ENCODE measurements at regions not wholly inside any gene's neighbourhood (a gene's known extent, or its start where the extent isn't known, plus 50 kb on each side); places are given as distances from the start of the nearest gene placed in this dataset.

DNA sequence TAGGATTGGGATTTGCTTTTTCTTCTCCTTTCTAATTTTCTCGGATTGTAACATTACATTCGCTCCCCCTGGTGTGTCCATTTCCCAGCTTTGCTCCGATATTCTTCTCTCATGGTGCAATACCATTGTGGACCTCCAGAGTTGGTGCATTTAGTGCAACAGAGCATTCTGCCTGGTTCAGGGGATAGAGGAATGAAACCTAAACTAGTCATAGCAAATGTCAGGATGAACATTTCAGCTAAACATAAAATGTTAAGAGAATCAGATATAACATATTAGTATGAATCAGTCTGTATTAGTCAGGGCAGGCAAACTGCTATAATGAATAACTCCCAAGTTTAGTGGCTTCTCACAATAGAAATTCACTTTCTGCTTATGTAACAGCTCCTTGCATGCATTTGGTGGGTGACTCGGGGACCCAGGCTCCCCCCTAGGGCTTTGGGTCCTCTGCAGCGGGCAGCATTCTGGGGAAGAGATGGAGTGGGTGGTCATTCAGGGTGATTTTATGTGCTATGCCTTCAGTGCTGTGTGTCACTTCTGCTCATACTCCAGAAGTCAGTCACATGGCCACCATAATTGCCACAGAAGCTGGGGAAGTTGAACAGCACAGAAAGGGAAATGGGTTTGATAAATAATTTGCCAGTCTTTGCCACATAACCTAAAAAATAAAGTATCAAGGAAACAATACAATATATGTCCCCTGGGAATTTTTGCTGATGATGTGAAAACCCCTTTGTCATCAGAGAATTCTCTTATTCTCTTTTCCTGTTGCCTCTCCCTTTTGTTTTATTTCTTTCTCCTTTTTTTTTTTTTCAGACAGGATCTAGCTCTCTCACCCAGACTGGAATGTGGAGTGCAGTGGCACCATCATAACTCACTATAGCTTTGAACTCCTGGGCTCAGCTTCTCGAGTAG is 111.0 kb downstream of the HSPH1 start:
- in situ Hi-C loops (cut with MboI; ENCODE audit: low pct_unique_long_range_greater_than_20kb, low sequenced_read_pairs) = no loop called here
- DNase-seq = no peak

DNA sequence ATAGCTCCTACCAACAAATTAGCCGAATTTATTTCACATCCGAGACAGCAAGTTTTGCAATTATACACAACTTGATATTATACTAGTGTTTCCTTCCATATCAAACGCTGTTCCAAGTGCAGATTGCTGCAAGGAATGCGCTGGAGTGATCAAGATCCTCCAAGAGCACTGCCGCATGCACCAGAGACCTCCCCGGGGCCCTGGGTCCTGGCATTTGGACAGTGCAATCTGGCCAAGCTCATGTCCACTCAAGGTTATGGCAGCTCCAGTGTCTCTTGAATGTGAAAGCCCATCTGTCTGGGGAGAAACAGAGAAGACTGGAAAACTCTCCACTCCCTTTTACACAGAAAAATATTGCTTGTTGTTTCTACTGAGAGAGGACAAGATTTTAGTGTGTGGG is 111.9 kb downstream of the HSPH1 start:
- in situ Hi-C loops (cut with MboI; ENCODE audit: low pct_unique_long_range_greater_than_20kb, low sequenced_read_pairs) = loop anchor here (25.0 kb wide), 1 partner anchor 913 kb away; no protein-coding TSS in a partner anchor
- no peak for DNase-seq

GRCh38 chr13:31049083-31049482 is 112.6 kb downstream of the HSPH1 start:
- in situ Hi-C loops (cut with MboI; ENCODE audit: low pct_unique_long_range_greater_than_20kb, low sequenced_read_pairs) = loop anchor here (25.0 kb wide), 1 partner anchor 912 kb away; no protein-coding TSS in a partner anchor
- no peak for DNase-seq

- in situ Hi-C loops (cut with MboI; ENCODE audit: low pct_unique_long_range_greater_than_20kb, low sequenced_read_pairs) = loop anchor here (25.0 kb wide), 1 partner anchor 911 kb away; no protein-coding TSS in a partner anchor
- DNase-seq = no peak
Measured at GRCh38 chr13:31048521-31048920, 113.2 kb downstream of the HSPH1 start.

GRCh38 chr13:31046711-31047279 is 114.3 kb downstream of the TEX26 start:
- DNase-seq = no peak

GRCh38 chr13:31045286-31046081 is 113.0 kb downstream of the TEX26 start:
- peak; percentile 50 for DNase-seq
- in situ Hi-C loops (cut with MboI; ENCODE audit: low pct_unique_long_range_greater_than_20kb, low sequenced_read_pairs) = loop anchor here (25.0 kb wide), 1 partner anchor 908 kb away; no protein-coding TSS in a partner anchor

More at GRCh38 chr13:31046711-31047279, 114.3 kb downstream of the TEX26 start:
- in situ Hi-C loops (cut with MboI; ENCODE audit: low pct_unique_long_range_greater_than_20kb, low sequenced_read_pairs) = loop anchor here (25.0 kb wide), 1 partner anchor 909 kb away; no protein-coding TSS in a partner anchor

DNA sequence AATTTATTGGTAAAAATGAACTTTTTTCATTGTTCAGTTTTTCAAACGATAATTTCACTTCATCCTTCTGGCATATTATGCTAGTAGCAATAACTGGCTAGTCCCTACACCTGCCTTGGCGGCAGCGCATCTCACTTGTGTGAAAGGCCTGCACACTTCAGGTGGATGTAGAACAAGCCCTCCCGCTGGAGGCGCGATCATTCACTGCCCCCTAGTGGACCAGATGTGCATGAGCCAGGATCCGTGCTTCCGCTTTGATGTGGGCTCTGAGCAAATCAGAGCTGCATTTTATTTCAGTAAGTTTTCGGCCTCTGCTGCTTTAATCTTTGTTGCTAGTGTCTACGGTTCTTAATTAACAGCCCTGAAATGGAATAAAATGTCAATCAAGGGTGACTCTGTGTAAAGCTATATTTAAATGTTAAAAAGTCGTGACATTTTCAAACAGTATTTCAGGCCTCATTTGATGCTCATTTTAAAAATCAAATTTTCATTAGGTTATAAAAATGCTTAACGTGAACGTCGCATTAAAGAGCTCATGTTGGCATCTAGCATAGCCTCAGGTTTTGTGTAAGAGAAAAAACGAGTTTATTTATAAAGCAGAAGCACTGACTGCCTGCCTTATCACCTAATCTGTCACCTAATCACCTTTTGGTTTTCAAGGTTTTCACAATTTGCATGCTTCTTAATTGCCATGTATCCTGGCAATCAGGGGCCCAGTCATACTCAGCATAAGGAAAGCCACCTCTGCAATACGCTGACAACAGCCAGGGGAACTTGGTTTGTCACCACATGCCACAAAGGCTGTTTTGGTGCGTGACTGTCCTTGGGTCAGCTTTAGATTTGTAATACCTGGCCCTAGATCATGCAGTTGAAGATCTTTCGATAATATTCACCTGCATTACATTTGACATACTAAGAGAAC is 112.2 kb downstream of the TEX26 start:
- peak; percentile 88 for DNase-seq
- in situ Hi-C loops (cut with MboI; ENCODE audit: low pct_unique_long_range_greater_than_20kb, low sequenced_read_pairs) = loop anchor here (25.0 kb wide), 1 partner anchor 907 kb away; no protein-coding TSS in a partner anchor

DNA sequence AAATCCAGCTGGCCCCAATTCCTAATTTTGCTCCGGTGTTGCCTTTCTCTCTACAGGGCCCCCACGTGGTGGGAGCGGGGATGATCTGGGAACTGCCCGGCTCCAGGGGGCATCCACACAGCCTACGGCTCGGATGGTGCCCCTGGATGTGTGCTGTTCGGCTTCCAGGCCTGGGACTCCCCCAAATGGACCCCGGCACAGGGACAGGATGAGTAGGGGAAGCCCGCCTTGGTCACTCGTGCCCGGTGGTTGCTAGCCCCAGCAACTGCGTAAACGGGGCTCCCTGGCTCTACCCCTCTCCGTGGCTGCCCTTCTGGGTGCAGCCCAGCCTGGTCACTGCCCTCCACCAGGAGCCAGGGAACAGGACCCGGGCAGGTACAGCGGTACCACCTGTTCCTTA is 111.5 kb downstream of the TEX26 start:
- peak; percentile 23 for DNase-seq
- in situ Hi-C loops (cut with MboI; ENCODE audit: low pct_unique_long_range_greater_than_20kb, low sequenced_read_pairs) = loop anchor here (25.0 kb wide), 1 partner anchor 907 kb away; no protein-coding TSS in a partner anchor

DNA sequence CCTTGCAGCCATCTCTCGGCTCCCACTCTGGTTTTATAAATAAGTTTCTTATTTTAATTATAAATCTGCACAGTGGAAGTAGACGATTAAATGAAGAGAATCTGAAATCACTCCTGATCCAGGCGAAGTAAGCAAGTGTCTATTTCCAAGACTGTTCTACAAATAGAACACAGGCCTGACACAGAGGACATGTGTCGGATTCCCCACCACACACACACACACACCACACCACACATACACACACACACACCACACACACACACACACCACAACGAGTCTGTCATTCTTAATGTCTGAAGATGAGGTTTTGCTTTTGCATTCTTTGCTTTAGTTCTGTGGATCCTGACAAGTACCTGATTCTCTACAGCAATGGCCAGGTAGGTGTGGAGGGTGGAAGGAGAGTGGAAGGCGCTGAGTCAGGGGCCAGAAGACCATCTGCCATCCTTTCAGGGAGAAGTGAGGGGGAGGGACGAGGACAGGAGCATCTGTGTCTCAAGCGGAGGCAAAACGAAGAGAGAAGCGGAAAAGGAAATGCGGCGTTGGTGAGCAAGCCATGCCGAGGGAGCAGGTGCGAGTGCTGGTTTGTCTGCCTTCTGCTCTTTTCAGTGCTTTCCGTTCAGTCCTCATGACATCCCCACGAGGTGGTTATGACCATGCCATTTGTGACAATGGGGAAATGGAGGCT is 110.2 kb downstream of the TEX26 start:
- DNase-seq = no peak
- in situ Hi-C loops (cut with MboI; ENCODE audit: low pct_unique_long_range_greater_than_20kb, low sequenced_read_pairs) = loop anchor here (25.0 kb wide), 1 partner anchor 905 kb away; no protein-coding TSS in a partner anchor

DNA sequence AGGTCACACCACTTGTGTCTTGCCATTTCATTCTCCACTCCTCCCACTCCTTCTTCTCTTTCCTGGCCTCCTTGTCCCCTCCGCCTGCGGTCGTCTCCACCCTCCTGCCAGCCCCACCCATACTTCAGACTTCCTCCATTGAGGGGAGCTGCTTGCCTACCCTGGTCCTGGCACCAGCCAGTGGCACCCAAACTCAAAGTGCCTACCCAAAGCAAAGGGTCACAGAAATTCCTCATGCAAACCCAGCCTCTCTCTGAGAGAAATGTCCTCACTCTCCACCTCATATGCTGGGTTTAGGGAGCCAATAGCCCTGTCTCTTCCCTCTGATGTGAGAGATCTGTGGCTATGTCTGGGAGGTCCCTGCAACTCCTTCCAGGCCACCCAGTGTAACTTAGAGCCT is 109.6 kb downstream of the TEX26 start:
- in situ Hi-C loops (cut with MboI; ENCODE audit: low pct_unique_long_range_greater_than_20kb, low sequenced_read_pairs) = loop anchor here (25.0 kb wide), 1 partner anchor 905 kb away; no protein-coding TSS in a partner anchor
- no peak for DNase-seq

DNA sequence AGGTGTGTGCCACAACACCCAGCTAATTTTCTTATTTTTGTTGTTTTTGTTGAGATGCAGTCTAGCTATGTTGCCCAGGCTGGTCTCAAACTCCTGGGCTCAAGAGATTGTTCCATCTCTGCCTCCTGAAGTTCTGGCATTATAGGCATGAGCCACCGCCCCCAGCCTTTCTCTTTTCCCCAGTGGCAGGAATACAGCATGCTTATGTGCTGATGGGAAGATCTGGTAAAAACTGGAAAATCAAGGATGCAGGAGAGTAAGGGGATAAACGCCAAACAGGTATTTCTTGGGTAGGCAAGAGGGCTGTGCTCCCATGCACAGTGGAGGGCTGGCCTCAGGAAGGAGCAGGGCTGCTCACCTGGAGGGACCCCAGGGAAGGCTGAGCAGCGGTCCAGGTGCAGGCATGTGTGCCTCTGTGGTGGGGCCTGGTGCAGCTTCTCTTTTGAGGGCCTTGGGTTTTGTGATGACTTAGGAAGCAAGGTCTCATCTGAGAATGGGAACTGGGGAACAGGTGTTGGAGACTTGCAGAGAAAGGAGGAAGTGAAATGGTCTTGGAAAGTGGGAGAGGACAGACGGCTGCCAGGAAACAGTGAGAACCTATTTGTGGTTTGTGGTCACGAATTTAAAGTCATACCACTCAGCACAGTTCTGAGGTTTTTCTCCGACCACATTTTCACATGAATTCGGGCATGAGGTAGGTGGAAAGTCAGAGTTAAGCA is 106.5 kb downstream of the TEX26 start:
- DNase-seq = peak; percentile 97
- in situ Hi-C loops (cut with MboI; ENCODE audit: low pct_unique_long_range_greater_than_20kb, low sequenced_read_pairs) = loop anchor here (25.0 kb wide), 1 partner anchor 902 kb away; no protein-coding TSS in a partner anchor

GRCh38 chr13:31037874-31038500 is 105.5 kb downstream of the TEX26 start:
- in situ Hi-C loops (cut with MboI; ENCODE audit: low pct_unique_long_range_greater_than_20kb, low sequenced_read_pairs) = loop anchor here (25.0 kb wide), 1 partner anchor 901 kb away; no protein-coding TSS in a partner anchor
- no peak for DNase-seq

- in situ Hi-C loops (cut with MboI; ENCODE audit: low pct_unique_long_range_greater_than_20kb, low sequenced_read_pairs) = loop anchor here (25.0 kb wide), 1 partner anchor 900 kb away; no protein-coding TSS in a partner anchor
Measured at GRCh38 chr13:31036731-31037695, 104.6 kb downstream of the TEX26 start.

GRCh38 chr13:31035185-31035965 is 102.9 kb downstream of the TEX26 start:
- no peak for DNase-seq
- in situ Hi-C loops (cut with MboI; ENCODE audit: low pct_unique_long_range_greater_than_20kb, low sequenced_read_pairs) = loop anchor here (25.0 kb wide), 1 partner anchor 898 kb away; no protein-coding TSS in a partner anchor

More at GRCh38 chr13:31036731-31037695, 104.6 kb downstream of the TEX26 start:
- no peak for DNase-seq
